ENCODE measurements at regions not wholly inside any gene's neighbourhood (a gene's known extent, or its start where the extent isn't known, plus 50 kb on each side); places are given as distances from the start of the nearest gene placed in this dataset.
"Not testable (repeated sequence)": the region's sequence is repeated elsewhere in the genome, so short reads cannot be mapped to it uniquely, and the experiment has no call there.

GRCh38 chr20:55678970-55679667, 326.2 kb downstream of the CBLN4 start:
- no peak for DNase-seq

- no peak for DNase-seq
Observed at GRCh38 chr20:55678126-55678525, 327.2 kb downstream of the CBLN4 start.

DNA sequence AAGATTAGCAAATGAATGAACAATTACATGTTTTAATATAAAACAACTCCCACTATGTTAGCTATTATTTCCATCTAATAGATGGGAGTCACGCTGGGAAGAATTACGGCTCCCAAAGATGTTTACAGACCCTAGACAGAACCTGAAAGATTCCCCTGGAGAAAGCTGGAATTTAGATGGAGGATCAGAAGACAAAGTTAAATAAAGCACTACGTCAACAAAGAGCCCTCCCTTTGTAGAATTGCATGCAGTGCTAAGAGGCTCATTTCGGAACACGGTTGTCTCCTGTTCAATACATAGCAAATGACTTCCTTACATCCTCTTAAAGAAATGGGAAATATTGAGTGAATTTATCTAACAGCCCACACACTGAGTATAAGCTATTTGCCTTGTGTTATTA, 328.3 kb downstream of the CBLN4 start:
- DNase-seq = no peak

GRCh38 chr20:55676097-55676496, 329.2 kb downstream of the CBLN4 start:
- no peak for DNase-seq

- DNase-seq = no peak
Observed at GRCh38 chr20:55668631-55669030, 336.7 kb downstream of the CBLN4 start.

DNA sequence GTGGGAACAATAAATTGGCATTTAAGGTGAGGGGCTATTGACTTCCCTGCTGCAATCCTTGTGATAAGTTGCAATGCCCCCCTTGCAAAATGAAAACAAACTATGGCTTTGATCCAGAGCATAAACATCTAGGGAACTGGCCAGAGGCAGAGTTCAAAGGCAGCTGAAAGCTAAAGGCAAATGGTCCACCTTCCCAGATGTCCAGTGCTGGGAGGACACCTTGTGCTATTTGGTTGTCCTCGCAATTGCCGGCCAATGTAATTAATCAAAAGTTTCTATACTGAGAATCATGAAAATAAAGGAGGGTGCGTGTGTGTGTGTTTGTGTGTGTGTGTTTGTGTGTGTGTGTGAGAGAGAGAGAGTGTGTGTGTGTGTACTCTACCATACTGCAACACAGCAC, 337.4 kb downstream of the CBLN4 start:
- no peak for DNase-seq

DNA sequence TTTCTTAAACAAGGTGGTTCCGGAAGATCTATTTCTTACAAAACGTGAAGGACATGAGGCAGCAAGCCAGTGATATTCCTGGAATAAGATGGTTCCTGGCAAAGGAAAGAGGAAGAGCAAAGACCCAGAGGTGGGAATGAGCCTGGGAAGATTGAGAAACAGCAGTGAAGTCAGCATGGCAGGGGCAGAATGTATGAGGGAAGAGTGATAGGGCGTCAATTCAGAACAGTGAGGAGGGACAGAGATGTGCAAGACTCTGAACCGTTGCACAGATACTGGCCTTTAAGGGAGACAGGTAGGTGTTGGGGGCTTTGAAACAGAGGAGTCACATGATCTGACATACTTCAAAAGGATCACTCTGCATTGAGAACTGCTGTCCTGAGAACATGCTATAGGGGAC, 338.3 kb downstream of the CBLN4 start:
- DNase-seq = no peak

DNA sequence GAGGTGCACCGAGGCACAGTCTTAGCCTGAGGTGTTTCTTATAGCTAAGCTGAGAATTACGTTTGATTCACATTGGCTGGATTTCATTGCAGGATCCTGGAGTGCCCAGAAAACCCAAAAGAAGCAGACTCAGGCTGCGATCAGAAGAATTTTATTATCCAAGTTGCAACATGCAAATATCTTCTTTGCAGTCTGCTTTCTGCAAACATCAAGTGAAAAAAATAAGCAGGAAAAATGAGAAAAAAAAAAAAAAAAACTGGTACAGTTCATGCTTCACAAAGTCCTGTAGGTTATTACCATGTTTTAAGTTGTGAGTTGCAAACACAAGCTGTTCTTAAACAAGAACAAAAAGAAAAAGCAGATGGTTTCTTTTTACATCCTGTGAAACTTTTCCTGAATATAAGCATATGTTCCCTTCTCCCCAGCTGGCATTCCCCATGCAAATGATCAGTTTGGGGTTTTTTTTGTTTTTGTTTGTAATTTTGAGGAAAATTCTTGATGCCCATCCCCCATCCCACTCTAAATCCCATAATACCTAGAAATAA, 349.0 kb downstream of the CBLN4 start:
- DNase-seq = no peak

DNA sequence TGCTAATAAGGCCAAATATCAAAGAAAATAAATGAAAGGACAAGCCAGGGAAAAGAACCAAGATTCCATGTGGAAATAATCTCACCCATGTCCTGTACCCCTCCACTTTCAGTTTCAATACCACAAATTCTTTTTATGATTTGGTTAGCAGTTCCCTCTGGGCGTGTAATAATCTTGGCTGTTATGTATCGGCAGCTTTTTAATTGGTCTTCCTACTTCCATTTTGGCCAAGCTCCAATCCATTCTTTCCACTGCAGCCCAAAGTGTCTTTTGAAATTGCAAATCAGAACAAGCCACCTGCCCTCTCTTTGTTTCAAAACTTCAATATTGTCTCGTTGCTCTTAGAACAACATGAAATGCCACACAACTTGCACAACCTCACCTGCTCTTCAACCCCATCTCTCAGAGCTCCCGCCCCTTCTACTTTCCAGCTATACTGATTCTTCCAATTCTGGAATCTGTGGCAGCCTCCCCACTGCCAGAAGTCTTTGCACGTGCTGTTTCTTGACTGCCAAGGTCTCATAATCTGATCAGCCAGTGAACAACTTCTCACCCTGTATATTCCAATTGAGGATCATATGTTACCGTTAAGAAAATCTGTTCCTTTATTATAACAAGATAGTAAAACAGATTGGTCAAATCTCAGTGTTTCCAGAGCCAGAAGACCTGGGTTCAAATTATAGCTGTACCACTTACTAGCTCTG, 354.5 kb downstream of the CBLN4 start:
- DNase-seq = no peak

DNA sequence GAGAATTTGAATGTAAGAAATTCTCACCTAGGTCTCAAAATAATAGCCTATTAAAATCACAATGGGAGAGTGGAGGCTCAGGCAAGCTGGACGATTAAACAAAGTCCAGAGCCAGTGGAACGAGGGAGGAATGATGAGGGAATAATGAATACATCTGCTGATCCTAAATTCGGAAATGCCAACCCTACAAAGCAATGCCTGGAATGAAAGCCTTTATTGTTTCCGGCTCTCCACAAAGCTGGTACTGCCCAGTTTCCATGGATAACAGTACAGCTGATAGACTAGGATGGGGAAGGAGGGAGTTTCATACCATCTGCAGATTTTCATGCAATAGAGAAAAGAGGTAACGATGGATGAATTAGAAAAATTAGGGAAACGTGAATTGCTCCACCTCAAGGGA, 356.1 kb downstream of the CBLN4 start:
- no peak for DNase-seq

DNA sequence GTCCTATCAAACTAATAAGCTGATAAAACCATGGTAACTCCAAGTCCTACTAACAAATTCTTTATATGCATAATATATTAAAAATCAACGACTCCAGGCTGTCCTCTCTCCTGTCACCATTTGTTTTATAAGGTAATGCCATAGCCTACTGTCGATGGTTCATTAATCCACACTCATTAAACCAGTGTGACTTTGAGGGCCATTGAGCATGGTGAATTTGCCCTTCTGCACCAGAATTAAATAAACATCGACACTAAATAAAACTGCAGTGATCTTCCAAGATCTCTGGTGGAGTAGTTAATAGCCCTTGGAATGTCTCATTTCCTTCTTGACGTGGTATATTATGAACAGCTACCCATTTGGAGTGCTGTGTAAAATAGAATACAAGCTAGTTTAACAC, 358.5 kb downstream of the CBLN4 start:
- no peak for DNase-seq

- no peak for DNase-seq
Observed at GRCh38 chr20:55641497-55641896, 363.8 kb downstream of the CBLN4 start.

DNA sequence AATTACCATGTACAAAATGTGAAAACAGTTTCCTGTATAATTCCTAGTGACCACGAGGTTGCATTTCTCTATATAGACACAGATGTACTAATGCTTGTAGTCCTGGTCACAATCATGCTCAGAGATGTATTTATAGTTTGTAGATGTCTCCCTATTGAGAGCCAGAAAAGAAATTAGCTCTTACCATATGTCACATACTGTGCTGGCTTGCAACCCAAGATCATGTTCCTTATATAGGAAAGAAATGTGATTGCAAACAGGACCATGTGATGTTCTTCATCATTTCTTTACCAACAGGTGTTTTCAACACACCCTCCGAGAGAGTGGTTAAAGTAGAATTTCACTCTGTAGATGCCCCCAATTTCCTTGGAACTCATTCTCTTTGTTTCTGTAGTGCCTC, 369.4 kb downstream of the CBLN4 start:
- no peak for DNase-seq

- no peak for DNase-seq
Observed at GRCh38 chr20:55632592-55632991, 372.7 kb downstream of the CBLN4 start.

- not testable (repeated sequence) for DNase-seq
Observed at GRCh38 chr20:55629143-55629542, 376.2 kb downstream of the CBLN4 start.

DNA sequence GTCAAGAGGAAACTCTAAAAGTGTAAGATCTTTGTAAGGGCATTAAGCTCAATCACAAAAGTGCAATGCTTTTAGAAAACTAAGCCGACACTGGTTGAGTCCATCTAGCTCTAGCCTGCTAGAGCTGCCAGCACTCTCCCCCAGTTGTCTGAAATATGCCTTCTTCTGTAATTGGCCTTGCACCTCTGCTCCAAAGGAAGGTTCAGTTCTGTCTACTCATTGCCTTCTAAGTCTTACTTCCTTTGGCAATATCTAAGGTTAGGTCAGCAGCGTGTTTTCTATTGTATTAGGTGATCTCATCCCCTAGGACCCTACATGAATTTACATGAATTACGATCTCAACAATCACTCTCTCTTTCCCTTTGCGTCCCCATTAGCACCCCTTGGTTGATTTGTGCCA, 378.6 kb downstream of the CBLN4 start:
- no peak for DNase-seq

- DNase-seq = no peak
Observed at GRCh38 chr20:55616367-55616766, 389.0 kb downstream of the CBLN4 start.

DNA sequence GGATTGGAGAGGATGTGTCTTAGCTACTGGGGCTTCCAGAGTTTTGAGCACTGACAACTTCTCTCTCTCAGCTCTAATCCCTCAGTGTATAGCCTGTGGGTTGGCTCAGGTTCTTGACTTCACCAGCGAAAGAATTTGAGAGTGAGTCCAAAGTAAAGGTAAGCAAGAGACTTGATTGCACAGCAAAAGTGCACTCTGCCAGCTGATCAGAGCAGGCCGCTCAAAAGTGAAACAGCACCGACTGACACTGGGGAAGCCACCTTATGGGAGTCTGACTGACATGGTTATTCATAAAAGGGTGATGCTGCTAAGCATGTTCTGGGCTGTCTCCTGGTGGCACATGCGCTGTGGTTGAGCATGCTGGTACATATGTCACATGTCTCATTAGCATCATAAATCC, 389.5 kb downstream of the CBLN4 start:
- DNase-seq = no peak

- DNase-seq = no peak
Observed at GRCh38 chr20:55614220-55614757, 391.0 kb downstream of the CBLN4 start.

GRCh38 chr20:55610756-55611155, 394.6 kb downstream of the CBLN4 start:
- no peak for DNase-seq

DNA sequence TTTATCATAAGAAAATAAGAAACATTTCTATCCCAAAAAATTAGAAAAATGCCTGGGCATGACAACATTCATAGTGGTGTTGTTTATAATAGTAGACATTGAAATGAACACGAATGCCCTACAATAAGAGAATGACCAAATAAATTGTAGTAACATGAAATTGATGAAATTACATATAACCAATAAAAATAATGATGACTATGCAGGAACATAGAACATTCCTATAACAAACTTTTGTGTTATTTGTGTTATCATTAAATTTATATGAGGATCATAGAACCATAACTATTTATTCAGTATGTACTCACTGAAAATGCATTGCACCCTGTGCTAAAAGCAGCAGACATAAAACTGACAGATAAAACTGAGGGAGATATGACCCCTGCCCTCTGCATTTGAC, 399.7 kb downstream of the CBLN4 start:
- DNase-seq = no peak

- DNase-seq = no peak
Observed at GRCh38 chr20:55597526-55597925, 407.8 kb downstream of the CBLN4 start.

- DNase-seq = no peak
Observed at GRCh38 chr20:55596431-55596830, 408.9 kb downstream of the CBLN4 start.

DNA sequence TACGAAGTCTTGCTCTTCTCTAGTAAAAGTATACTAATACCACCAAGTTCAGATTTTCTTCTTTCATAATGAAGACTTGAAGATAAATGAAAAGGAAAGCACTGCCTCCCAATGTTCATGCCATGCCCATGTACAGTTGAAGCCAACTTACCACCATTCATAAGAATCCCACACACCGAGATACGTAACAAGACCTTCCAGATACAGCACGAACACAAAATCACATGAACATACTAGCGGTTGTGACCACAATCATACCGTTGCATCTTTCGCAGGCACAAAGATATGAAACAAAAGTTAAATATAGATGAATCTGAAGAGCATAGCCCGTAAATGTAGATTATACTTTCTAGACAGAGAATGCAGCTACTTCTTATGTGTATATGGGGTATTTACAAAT, 412.5 kb downstream of the CBLN4 start:
- no peak for DNase-seq

All from NCI-H1105 (cell line).